Endothelial cell of umbilical vein (primary cell): ENCODE measurements at regions not wholly inside any gene's neighbourhood (a gene's known extent, or its start where the extent isn't known, plus 50 kb on each side); places are given as distances from the start of the nearest gene placed in this dataset.

ENCODE experiments used
- BruUV-seq: library from RNA; stranded (reverse); fragments of 400-500 nt; replicated peaks from 2 replicates; lab custom pipeline; 2021; lab: Mats Ljungman, UMichigan
- CTCF ChIA-PET: fragments of 300-600, 350-600 bp; sonication (Branson Sonifier 250); formaldehyde crosslinking; loops from one replicate; lab custom pipeline; 2021; ENCODE audit warnings: antibody characterized with exemption, inconsistent platforms; lab: Charles Lee
- POLR2A ChIA-PET: fragments of 300-600, 350-600 bp; sonication (Branson Sonifier 250); formaldehyde crosslinking; loops from one replicate; lab custom pipeline; 2021; ENCODE audit warnings: antibody characterized with exemption, inconsistent platforms; lab: Charles Lee
- DNase-seq: peaks from one replicate; pipeline ENCODE4 v3.0.0-alpha.2; 2011; ENCODE audit warnings: low read depth, low spot score
- FAIRE-seq: peaks from 2 replicates; lab custom pipeline; 2011; peaks lifted over from hg19 to GRCh38; lab: Jason Lieb, UNC
- H2AFZ ChIP-seq: 2 replicates; pipeline ENCODE4 v1.6.0; 2012; ENCODE audit warnings: low read depth, low read length, control low read depth, inconsistent platforms
- H3K27ac ChIP-seq: 2 replicates; pipeline ENCODE4 v1.5.1; 2011; ENCODE audit warnings: low read depth, mild to moderate bottlenecking, control low read depth, low read length, moderate library complexity; ENCODE audit not compliant: insufficient read depth
- H3K27me3 ChIP-seq, 2 experiments: 2 replicates each; pipeline versions ENCODE4 v1.6.0 to v1.6.1; 2011; ENCODE audit warnings: low read length in 2 of 2, mixed read lengths in 1 of 2; ENCODE audit not compliant: control insufficient read depth in 2 of 2, insufficient read depth in 2 of 2
- H3K36me3 ChIP-seq, 2 experiments: 2 replicates in 1 of 2; 3 replicates in 1 of 2; pipeline ENCODE4 v1.5.1; 2011; ENCODE audit warnings: low read length in 2 of 2, mild to moderate bottlenecking in 1 of 2, moderate library complexity in 1 of 2; ENCODE audit not compliant: control insufficient read depth in 2 of 2, insufficient read depth in 2 of 2; ENCODE audit errors: extremely low read depth in 1 of 2
- H3K4me1 ChIP-seq: 3 replicates; pipeline ENCODE4 v1.5.1; 2011; ENCODE audit warnings: mild to moderate bottlenecking, low read length; ENCODE audit not compliant: control insufficient read depth, insufficient read depth; ENCODE audit errors: extremely low read depth
- H3K4me2 ChIP-seq: 2 replicates; pipeline ENCODE4 v1.6.1; 2011; ENCODE audit warnings: low read length, control low read depth, mixed read lengths; ENCODE audit not compliant: insufficient read depth
- H3K4me3 ChIP-seq, 3 experiments: fragments of 200-600 bp in 1 of 3; sonication (generic), shearing (Covaris generic) in 1 of 3; replicated peaks in 1 of 3; 2 replicates each; pipeline ENCODE4 v1.5.1; 2011 to 2016; ENCODE audit warnings: control low read depth in 3 of 3, low read length in 3 of 3, mild to moderate bottlenecking in 2 of 3, inconsistent platforms in 1 of 3, low read depth in 1 of 3, moderate library complexity in 1 of 3; ENCODE audit not compliant: insufficient read depth in 1 of 3
- H3K79me2 ChIP-seq: 2 replicates; pipeline ENCODE4 v1.6.0; 2012; ENCODE audit warnings: low read length, inconsistent platforms; ENCODE audit not compliant: control insufficient read depth, insufficient read depth
- H3K9ac ChIP-seq: replicated peaks from 2 replicates; pipeline ENCODE3; 2011; ENCODE audit warnings: low read length, control low read depth; ENCODE audit not compliant: insufficient read depth; ENCODE audit errors: extremely low read depth
- H3K9me1 ChIP-seq: replicated peaks from 3 replicates; pipeline ENCODE4 v1.6.0; 2011; ENCODE audit warnings: mild to moderate bottlenecking, low read length; ENCODE audit not compliant: control insufficient read depth, insufficient read depth; ENCODE audit errors: extremely low read depth
- H3K9me3 ChIP-seq: replicated peaks from 2 replicates; pipeline ENCODE4 v1.5.1; 2012; ENCODE audit warnings: low read length, inconsistent platforms; ENCODE audit not compliant: control insufficient read depth, insufficient read depth
- H4K20me1 ChIP-seq: replicated peaks from 2 replicates; pipeline ENCODE3; 2011; ENCODE audit warnings: mild to moderate bottlenecking, low read length; ENCODE audit not compliant: control insufficient read depth, insufficient read depth; ENCODE audit errors: extremely low read depth
- CTCF ChIP-seq, 2 donors: IDR thresholded peaks; 1 replicate in 1 of 2; 2 replicates in 1 of 2; pipeline ENCODE4 v1.5.1; 2011; ENCODE audit warnings: low read length in 2 of 2, mild to moderate bottlenecking in 2 of 2, moderate library complexity in 2 of 2, control low read depth in 1 of 2, inconsistent platforms in 1 of 2, low read depth in 1 of 2; ENCODE audit not compliant: insufficient read depth in 1 of 2; ENCODE audit errors: extremely low read depth in 1 of 2
- EZH2 ChIP-seq: IDR thresholded peaks from 2 replicates; pipeline ENCODE4 v1.6.1; 2012; ENCODE audit warnings: borderline replicate concordance, low read depth, mild to moderate bottlenecking, moderate library complexity, low read length, inconsistent platforms; ENCODE audit not compliant: severe bottlenecking
- FOS ChIP-seq: IDR thresholded peaks from 2 replicates; pipeline ENCODE4 v1.6.1; 2011; ENCODE audit warnings: mild to moderate bottlenecking, low read length, moderate library complexity, borderline replicate concordance; ENCODE audit not compliant: insufficient read depth
- GATA2 ChIP-seq: IDR thresholded peaks from 2 replicates; pipeline ENCODE4 v1.7.0; 2011; ENCODE audit warnings: low read depth, mild to moderate bottlenecking, moderate library complexity, mixed read lengths, low read length; ENCODE audit not compliant: insufficient read length, insufficient read depth
- JUN ChIP-seq: IDR thresholded peaks from 2 replicates; pipeline ENCODE4 v1.6.1; 2011; ENCODE audit warnings: borderline replicate concordance, low read depth; ENCODE audit not compliant: insufficient read length, insufficient read depth
- MAX ChIP-seq: IDR thresholded peaks from 2 replicates; pipeline ENCODE4 v1.6.1; 2011; ENCODE audit not compliant: insufficient read depth, insufficient read length
- MYC ChIP-seq: IDR thresholded peaks from one replicate; pipeline ENCODE4 v1.6.1; 2011; ENCODE audit warnings: mild to moderate bottlenecking, low read depth, low read length
- POLR2A ChIP-seq: IDR thresholded peaks from 2 replicates; pipeline ENCODE4 v1.6.1; 2012; ENCODE audit warnings: low read depth, mild to moderate bottlenecking, control low read depth, low read length
- POLR2AphosphoS5 ChIP-seq: IDR thresholded peaks from 2 replicates; pipeline ENCODE4 v1.6.1; 2012; ENCODE audit warnings: low read depth, mild to moderate bottlenecking, control low read depth, low read length, moderate library complexity; ENCODE audit not compliant: insufficient read depth
- dilution Hi-C: fragments of 300-500 bp; cut with MboI; formaldehyde crosslinking; loops from one replicate; pipeline ENCODE4 v1.15.0; 2019; ENCODE audit warnings: low sequenced_read_pairs; ENCODE audit not compliant: extremely low pct_ligation_motif_present
- intact Hi-C: fragments of 100-400 bp; cut with micrococcal nuclease; formaldehyde crosslinking; loops from one replicate; pipeline ENCODE4 v1.10.0; 2022

GRCh38 chr3:73225146-73225855 lies 163.8 kb downstream of the EBLN2 start:
- Histone ChIP-seq H2AFZ (no peak overlapping the region), H3K9me3 (no peaks in the 10 kb centered on the region), H3K9me1 (no peaks in the 10 kb centered on the region), H3K4me3 (no peak overlapping the region), H3K79me2 (no peaks in the 10 kb centered on the region), H3K4me1 (no peaks in the 10 kb centered on the region), H3K4me2 (no peak overlapping the region), H3K36me3 (no peaks in the 10 kb centered on the region), H3K9ac (no peak overlapping the region), H4K20me1 (no peaks in the 10 kb centered on the region), H3K27ac (no peak overlapping the region), H3K27me3 (no peaks in the 10 kb centered on the region)
- TF ChIP-seq POLR2A = no peak
- no peak for TF ChIP-seq EZH2
- no peak for TF ChIP-seq MYC
- TF ChIP-seq GATA2 = no peak
- TF ChIP-seq CTCF (IDR thresholded peaks at IDR 0.05; ENCODE audit: extremely low read depth in 1 of 2, insufficient read depth in 1 of 2, low read depth in 1 of 2, low read length in 2 of 2) = no peak
- TF ChIP-seq JUN = no peak
- TF ChIP-seq FOS = no peak
- TF ChIP-seq MAX = no peak
- no peak for TF ChIP-seq POLR2AphosphoS5
- no peak for FAIRE-seq
- dilution Hi-C loops (no loop called here), intact Hi-C loops (no loop called here)
- no peak for DNase-seq
- BruUV-seq = no TSS peak
- CTCF ChIA-PET = no interaction called here
- POLR2A ChIA-PET = no interaction called here
